ENCODE measurements at regions not wholly inside any gene's neighbourhood (a gene's known extent, or its start where the extent isn't known, plus 50 kb on each side); places are given as distances from the start of the nearest gene placed in this dataset.

GRCh38 chr6:111957623-111958315, 84.5 kb upstream of the FYN start:
- DNase-seq (ENCODE audit: low read depth): no peak
- no peak for TF ChIP-seq CTCF (conservative IDR thresholded peaks at IDR 0.05; ENCODE audit: low read depth, low read length)

GRCh38 chr6:111958534-111958933, 85.3 kb upstream of the FYN start:
- DNase-seq (ENCODE audit: low read depth): no peak
- TF ChIP-seq CTCF (conservative IDR thresholded peaks at IDR 0.05; ENCODE audit: low read depth, low read length): no peak
- no peak overlapping the region for H3K4me3 ChIP-seq (ENCODE audit: low read depth, low read length)

More at GRCh38 chr6:111957623-111958315, 84.5 kb upstream of the FYN start:
- no peak overlapping the region for H3K4me3 ChIP-seq (ENCODE audit: low read depth, low read length)

GRCh38 chr6:111959766-111960165, 86.5 kb upstream of the FYN start:
- no peak for TF ChIP-seq CTCF (conservative IDR thresholded peaks at IDR 0.05; ENCODE audit: low read depth, low read length)
- no peak overlapping the region for H3K4me3 ChIP-seq (ENCODE audit: low read depth, low read length)
- no peak for DNase-seq (ENCODE audit: low read depth)

- no peak for TF ChIP-seq CTCF (conservative IDR thresholded peaks at IDR 0.05; ENCODE audit: low read depth, low read length)
- no peak for DNase-seq (ENCODE audit: low read depth)
- no peak overlapping the region for H3K4me3 ChIP-seq (ENCODE audit: low read depth, low read length)
These were observed 86.8 kb upstream of the CCN6 start for GRCh38 chr6:111967131-111967530.

GRCh38 chr6:111970426-111970825, 83.5 kb upstream of the CCN6 start:
- H3K4me3 ChIP-seq (ENCODE audit: low read depth, low read length): no peak overlapping the region
- TF ChIP-seq CTCF (conservative IDR thresholded peaks at IDR 0.05; ENCODE audit: low read depth, low read length): no peak
- no peak for DNase-seq (ENCODE audit: low read depth)

- no peak for TF ChIP-seq CTCF (conservative IDR thresholded peaks at IDR 0.05; ENCODE audit: low read depth, low read length)
- no peak overlapping the region for H3K4me3 ChIP-seq (ENCODE audit: low read depth, low read length)
- no peak for DNase-seq (ENCODE audit: low read depth)
These were observed 82.6 kb upstream of the CCN6 start for GRCh38 chr6:111971181-111971841.

Data from epithelial cell of proximal tubule (primary cell).